ENCODE measurements at regions not wholly inside any gene's neighbourhood (a gene's known extent, or its start where the extent isn't known, plus 50 kb on each side); places are given as distances from the start of the nearest gene placed in this dataset.

DNA sequence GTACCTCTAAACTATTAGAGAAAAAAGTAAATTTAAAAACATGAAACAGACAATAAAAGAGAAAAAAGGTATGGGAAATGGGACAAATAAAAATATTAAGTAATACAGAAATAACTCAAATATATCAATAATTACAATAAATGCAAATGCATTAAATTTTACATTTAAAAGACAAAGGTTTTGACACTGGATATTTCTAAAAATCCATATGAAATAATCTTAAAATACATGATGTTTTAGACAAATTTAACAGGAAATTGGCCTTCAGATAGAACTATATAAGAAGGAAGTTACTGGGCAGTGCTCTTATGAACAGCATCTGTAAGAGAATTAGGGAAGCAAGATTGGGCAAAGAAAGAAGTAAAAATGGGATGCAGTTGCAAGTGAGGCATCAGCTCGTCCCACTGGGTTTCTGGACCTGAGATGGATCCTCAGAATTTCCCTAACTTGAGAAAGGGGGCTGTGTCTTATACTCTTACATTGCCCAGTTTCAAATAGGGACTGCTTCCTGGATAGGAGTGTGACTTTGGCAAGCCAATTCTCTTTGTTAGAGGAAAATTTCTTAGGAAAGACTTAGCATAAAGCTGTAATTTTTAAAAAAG is 376.7 kb downstream of the SMOC2 start:
- H3K36me3 ChIP-seq (ENCODE audit: control insufficient read depth, insufficient read depth, low read length), result no peaks in the 10 kb centered on the region
- H3K27ac ChIP-seq (ENCODE audit: insufficient read depth, low read length), result no peak overlapping the region
- H3K9me3 ChIP-seq (ENCODE audit: control insufficient read depth, insufficient read depth, low read length), result peaks cover 21% of the 10 kb centered on the region
- no peaks in the 10 kb centered on the region for H3K4me1 ChIP-seq (ENCODE audit: control insufficient read depth, insufficient read depth, low read length)
- DNase-seq (no peak), ATAC-seq (ENCODE audit: low read depth) (no peak)
- H2BK20ac ChIP-seq (ENCODE audit: low read depth, low read length), result no peak overlapping the region
- ChIA-PET CTCF (no interaction called here), POLR2A (ENCODE audit: unreplicated experiment) (no interaction called here)
- H3K9ac ChIP-seq (ENCODE audit: low read depth, low read length), result no peak overlapping the region
- H2BK5ac ChIP-seq (ENCODE audit: low read depth, low read length, poor library complexity, severe bottlenecking), result no peak overlapping the region
- TF ChIP-seq FOS (IDR thresholded peaks at IDR 0.05; ENCODE audit: low read depth, low read length) (no peak), SMC3 (IDR thresholded peaks at IDR 0.05; ENCODE audit: low read depth, low read length) (no peak), RAD21 (IDR thresholded peaks at IDR 0.05; ENCODE audit: low read length) (no peak), CHD1 (IDR thresholded peaks at IDR 0.05; ENCODE audit: low read depth, low read length) (no peak), BHLHE40 (IDR thresholded peaks at IDR 0.05; ENCODE audit: low read depth, low read length) (no peak), MAFK (IDR thresholded peaks at IDR 0.05; ENCODE audit: low read depth, low read length) (no peak)
- TF ChIP-seq, protein P1, sequence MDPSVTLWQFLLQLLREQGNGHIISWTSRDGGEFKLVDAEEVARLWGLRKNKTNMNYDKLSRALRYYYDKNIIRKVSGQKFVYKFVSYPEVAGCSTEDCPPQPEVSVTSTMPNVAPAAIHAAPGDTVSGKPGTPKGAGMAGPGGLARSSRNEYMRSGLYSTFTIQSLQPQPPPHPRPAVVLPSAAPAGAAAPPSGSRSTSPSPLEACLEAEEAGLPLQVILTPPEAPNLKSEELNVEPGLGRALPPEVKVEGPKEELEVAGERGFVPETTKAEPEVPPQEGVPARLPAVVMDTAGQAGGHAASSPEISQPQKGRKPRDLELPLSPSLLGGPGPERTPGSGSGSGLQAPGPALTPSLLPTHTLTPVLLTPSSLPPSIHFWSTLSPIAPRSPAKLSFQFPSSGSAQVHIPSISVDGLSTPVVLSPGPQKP (IDR thresholded peaks at IDR 0.05; ENCODE audit: borderline replicate concordance, low read depth, low read length), result no peak
- BruUV-seq (replicated peaks), result no TSS peak
- H3K4ac ChIP-seq (ENCODE audit: low read depth, low read length), result no peak overlapping the region
- H2BK120ac ChIP-seq (ENCODE audit: low read depth, low read length), result no peak overlapping the region
- no peak overlapping the region for H3K23ac ChIP-seq (ENCODE audit: low read depth, low read length)
- H3K56ac ChIP-seq (ENCODE audit: extremely low read depth, insufficient read depth, low read length), result no peak overlapping the region
- H4K91ac ChIP-seq (ENCODE audit: insufficient read depth, low read depth, low read length), result no peak overlapping the region
- no peaks in the 10 kb centered on the region for H3K79me1 ChIP-seq (ENCODE audit: low read depth in 1 of 2, low read length in 2 of 2)
- H4K8ac ChIP-seq (ENCODE audit: low read depth in 2 of 2, low read length in 2 of 2), result no peak overlapping the region
- H2BK15ac ChIP-seq (ENCODE audit: low read depth, low read length), result no peak overlapping the region
- H3K27me3 ChIP-seq (ENCODE audit: control insufficient read depth, insufficient read depth, low read length), result no peaks in the 10 kb centered on the region
- no peak overlapping the region for H4K5ac ChIP-seq (ENCODE audit: low read depth, low read length)
- no peak overlapping the region for H3K4me2 ChIP-seq (ENCODE audit: low read depth, low read length)
- no peak overlapping the region for H2AK9ac ChIP-seq (replicated peaks; ENCODE audit: low read depth, low read length, poor library complexity)
- no peak overlapping the region for H2AFZ ChIP-seq (replicated peaks; ENCODE audit: low read length, poor library complexity)
- no peak overlapping the region for H3K18ac ChIP-seq (ENCODE audit: low read depth, low read length)
- H4K20me1 ChIP-seq (ENCODE audit: insufficient read depth, low read length), result no peaks in the 10 kb centered on the region
- H3K4me3 ChIP-seq (ENCODE audit: insufficient read depth, low read depth, low read length), result no peak overlapping the region
- H3K14ac ChIP-seq (replicated peaks; ENCODE audit: low read depth, low read length), result no peak overlapping the region
- in situ Hi-C loops (cut with MboI; ENCODE audit: low sequenced_read_pairs), result no loop called here
- H3K9me1 ChIP-seq (ENCODE audit: insufficient read depth, low read length), result no peaks in the 10 kb centered on the region
- dilution Hi-C loops (cut with HindIII; ENCODE audit: low sequenced_read_pairs, unreplicated experiment), result no loop called here
- intact Hi-C loops (cut with micrococcal nuclease), result no loop called here
- no CpG with 5 or more reads among the region's 1 CpG for WGBS, 2 experiments (ENCODE audit: extremely low coverage in 2 of 2, insufficient read length in 1 of 2)
- H2AK5ac ChIP-seq (ENCODE audit: low read depth, low read length), result no peak overlapping the region
